SK-N-SH treated with all-trans-retinoic acid at 6 μM for 48 hours (cell line): ENCODE measurements at regions not wholly inside any gene's neighbourhood (a gene's known extent, or its start where the extent isn't known, plus 50 kb on each side); places are given as distances from the start of the nearest gene placed in this dataset.

Experiments used
- CREB5 ChIP-seq: fragments of 250-450 bp; sonication (Bioruptor Pico); IDR thresholded peaks from 2 replicates; pipeline ENCODE4 v1.5.1; 2020; ENCODE audit warnings: low read depth, mild to moderate bottlenecking, moderate library complexity
- GLIS3 ChIP-seq: fragments of 250-450 bp; sonication (Bioruptor Pico); IDR thresholded peaks from 2 replicates; pipeline ENCODE4 v1.5.0; 2020; ENCODE audit warnings: mild to moderate bottlenecking, moderate library complexity
- ISL1 ChIP-seq: fragments of 250-450 bp; sonication (Bioruptor Pico); IDR thresholded peaks from 2 replicates; pipeline ENCODE4 v2.1.2; 2022; ENCODE audit warnings: mild to moderate bottlenecking, moderate library complexity
- OSR1 ChIP-seq: fragments of 250-450 bp; sonication (Bioruptor Pico); IDR thresholded peaks from 2 replicates; pipeline ENCODE4 v1.8.0; 2022; ENCODE audit warnings: moderate library complexity, mild to moderate bottlenecking, inconsistent platforms
- PATZ1 ChIP-seq: fragments of 250-450 bp; sonication (Bioruptor Pico); IDR thresholded peaks from 2 replicates; pipeline ENCODE4 v1.8.0; 2020; ENCODE audit warnings: mild to moderate bottlenecking, moderate library complexity, borderline replicate concordance
- PPARA ChIP-seq: fragments of 250-450 bp; sonication (Bioruptor Pico); IDR thresholded peaks from 2 replicates; pipeline ENCODE4 v1.5.0; 2020; ENCODE audit warnings: mild to moderate bottlenecking, borderline replicate concordance
- TSHZ2 ChIP-seq: fragments of 250-450 bp; sonication (Bioruptor Pico); IDR thresholded peaks from 2 replicates; pipeline ENCODE4 v1.5.0; 2020; ENCODE audit warnings: mild to moderate bottlenecking, moderate library complexity
- ZNF8 ChIP-seq: fragments of 450-650 bp; formaldehyde crosslinking; IDR thresholded peaks from 2 replicates; pipeline ENCODE4 v1.5.0; 2020; ENCODE audit warnings: mild to moderate bottlenecking, moderate library complexity

GRCh38 chr15:31268911-31269784 lies 57.5 kb upstream of the KLF13 start:
- TF ChIP-seq PATZ1 (CRISPR knock-in tag) (no peak), CREB5 (CRISPR knock-in tag) (no peak), PPARA (CRISPR knock-in tag) (no peak), GLIS3 (CRISPR knock-in tag) (no peak), OSR1 (no peak), ISL1 (CRISPR knock-in tag) (no peak), ZNF8 (CRISPR knock-in tag) (no peak), TSHZ2 (CRISPR knock-in tag) (no peak)
